GM21367 (cell line): ENCODE measurements at regions not wholly inside any gene's neighbourhood (a gene's known extent, or its start where the extent isn't known, plus 50 kb on each side); places are given as distances from the start of the nearest gene placed in this dataset.

Experiments
- ATAC-seq: cut with Tn5 transposase; IDR thresholded peaks from one replicate; pipeline ENCODE4 v1.9.1; 2021; ENCODE audit not compliant: unreplicated experiment

- ATAC-seq, result no peak
These were observed 196.6 kb downstream of the OTOR start for GRCh38 chr20:16944745-16945144.

- ATAC-seq, result no peak
These were observed 197.5 kb downstream of the OTOR start for GRCh38 chr20:16945619-16946018.

- ATAC-seq, result no peak
These were observed 197.9 kb downstream of the OTOR start for GRCh38 chr20:16946097-16946496.

DNA sequence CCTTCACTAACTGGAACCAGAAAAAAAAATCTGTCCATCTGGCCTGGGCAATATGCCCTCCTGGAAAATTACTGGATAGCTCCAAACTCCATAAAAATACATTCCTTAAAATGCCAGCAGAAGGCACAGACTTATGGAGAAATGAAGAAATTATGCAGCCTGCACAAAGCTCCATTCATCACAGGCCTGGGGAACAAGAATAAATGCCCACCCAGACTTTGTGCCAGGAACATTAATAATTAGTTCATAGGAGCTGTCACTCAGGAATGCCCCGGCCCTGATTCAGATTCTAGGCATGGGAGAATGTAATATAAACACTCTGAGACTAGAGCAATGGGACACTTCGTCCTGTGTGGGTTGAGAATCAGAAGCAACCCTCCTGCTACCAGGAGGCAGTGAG is 199.3 kb downstream of the OTOR start:
- no peak for ATAC-seq

DNA sequence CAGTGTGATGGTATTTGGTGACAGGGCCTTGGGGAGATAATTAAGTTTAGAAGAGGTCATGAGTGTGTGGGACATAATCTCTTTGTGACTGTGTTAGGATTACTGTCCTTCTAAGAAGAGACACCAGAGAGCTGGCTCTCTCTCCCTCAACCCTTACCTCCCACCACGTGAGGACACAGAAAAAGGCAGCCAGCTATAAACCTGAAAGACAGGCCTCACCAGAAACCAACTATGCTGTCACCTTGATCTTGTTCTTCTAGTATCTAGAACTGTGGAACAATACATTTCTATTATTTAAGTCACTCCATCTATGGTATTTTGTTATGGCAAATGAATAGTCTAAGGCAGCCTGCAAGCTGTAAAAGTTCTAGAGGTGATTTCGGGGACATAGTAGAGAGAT is 203.7 kb downstream of the OTOR start:
- ATAC-seq, result no peak

GRCh38 chr20:16952965-16953364 is 204.8 kb downstream of the OTOR start:
- no peak for ATAC-seq

- ATAC-seq, result no peak
These were observed 205.7 kb downstream of the OTOR start for GRCh38 chr20:16953858-16954257.

GRCh38 chr20:16955462-16955861 is 207.3 kb downstream of the OTOR start:
- no peak for ATAC-seq

DNA sequence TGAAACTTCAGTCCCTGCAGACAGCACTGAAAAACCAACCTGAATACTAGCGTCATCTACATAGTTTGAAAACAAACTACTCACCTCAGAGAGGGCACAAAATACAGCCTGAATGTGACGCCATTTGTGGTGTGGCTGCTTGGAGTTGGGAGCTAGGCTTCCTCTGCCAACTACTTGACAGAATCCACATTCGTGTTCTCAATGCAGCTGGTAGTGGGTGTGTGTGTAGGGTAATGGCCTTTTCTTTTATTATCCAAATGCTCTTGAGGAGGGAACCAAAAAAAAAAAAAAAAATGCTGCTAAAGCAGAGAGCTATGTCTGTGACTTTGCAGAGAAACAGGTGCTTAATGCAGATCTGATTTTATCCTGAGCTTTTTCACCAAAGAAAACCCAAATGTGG is 207.8 kb downstream of the OTOR start:
- ATAC-seq, result no peak

DNA sequence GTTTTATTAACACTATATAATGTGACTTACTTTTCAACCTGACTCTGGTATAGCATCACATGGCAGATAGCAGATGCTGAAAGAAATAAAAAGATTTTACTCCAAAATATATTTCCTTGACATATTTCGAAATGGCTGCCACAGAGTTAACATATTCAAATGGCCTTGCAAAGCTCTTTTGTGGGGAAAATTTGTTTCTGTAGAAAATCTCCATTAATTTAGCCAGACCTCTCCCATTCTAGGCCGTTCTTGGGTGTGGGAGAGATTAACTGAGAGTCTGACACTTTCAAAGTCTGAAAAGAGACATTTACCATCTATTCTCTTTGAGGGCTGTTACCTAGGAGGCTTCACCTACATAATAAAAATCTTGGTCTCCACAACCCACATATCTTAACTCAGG is 217.2 kb downstream of the OTOR start:
- ATAC-seq, result no peak

DNA sequence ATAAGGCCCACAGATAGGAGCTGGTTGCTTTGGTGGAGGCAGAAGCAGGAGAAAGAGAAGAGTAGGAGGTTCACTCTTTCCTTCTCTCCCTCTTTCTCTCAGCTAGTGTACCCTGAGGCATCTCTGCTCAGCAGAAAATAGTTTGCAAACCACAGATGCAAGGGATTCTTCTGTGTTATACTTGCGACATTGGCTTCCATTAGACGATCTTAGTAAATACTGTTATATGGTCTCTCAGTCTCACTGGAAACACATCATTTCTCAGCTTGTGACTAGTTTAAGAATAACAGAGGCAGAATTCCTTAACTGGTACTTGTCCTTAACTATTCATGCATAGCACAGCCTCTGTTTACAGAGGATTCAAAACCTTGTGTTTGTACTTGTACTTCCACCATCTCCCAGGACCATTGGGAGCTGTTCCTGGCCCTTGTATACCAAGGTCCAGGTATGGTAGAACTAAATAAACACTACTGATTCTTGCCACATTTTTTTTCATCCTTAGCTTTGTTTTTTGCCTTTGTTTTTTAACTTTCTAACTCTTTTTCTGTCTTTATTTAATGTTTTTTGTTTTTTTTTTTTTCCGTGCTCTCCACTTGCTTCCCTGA is 218.2 kb downstream of the OTOR start:
- no peak for ATAC-seq

DNA sequence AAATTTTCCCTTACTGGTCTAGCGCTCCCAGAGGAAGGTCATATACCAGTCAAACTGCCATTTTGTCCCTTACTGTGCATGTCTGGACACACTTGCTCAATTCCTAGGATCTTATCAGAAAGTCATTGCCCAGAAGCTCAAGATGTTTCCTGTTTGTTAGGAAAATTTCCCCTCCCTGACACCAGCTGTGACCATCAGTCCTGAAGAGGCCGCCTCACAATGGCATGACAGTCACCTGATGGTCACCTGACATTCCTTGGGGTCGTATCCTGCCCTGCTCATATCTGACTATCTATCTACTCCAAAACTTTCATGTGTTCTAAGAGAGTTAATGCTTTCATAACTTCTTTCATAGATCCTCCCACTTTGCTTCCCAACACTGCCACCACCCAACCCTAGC is 219.9 kb downstream of the OTOR start:
- no peak for ATAC-seq

GRCh38 chr20:16970776-16971175 is 222.6 kb downstream of the OTOR start:
- no peak for ATAC-seq

DNA sequence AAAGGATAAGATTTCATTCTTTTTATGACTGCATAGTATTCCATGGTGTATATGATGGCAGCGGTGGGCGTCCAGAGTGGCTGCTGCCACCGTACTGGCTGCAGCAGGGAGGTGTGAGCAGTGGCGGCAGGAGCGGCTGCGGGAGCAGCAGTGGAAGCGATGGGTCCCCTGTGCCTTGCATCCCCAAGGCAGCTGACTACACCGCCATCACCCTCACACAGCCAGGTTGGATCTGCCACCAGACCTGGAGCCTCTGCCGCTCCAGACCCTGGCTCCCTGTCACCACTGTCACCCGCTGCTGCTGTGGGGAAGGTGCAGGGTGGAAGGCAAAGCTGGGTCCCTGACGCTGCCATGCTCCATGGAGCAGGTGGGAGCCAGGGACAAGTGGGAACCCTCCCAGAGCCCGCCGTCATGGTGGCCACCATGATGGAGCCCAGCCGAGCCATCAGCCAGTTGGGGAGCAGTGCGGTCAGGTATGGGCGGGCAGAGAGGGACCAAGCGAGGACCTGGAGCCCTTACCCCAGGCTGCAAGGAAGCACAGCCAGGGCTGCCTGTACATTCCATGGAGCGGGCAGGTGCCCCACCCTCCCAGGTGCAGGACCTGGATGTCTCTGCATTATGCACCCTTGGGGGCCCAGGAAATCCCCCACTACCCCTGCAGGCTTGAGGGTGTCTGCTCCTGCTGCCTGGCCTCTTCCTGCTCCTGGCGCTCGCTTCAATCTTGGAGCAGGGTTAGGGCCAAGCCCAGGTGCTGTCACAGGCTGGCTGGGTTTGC is 226.1 kb downstream of the OTOR start:
- no peak for ATAC-seq

DNA sequence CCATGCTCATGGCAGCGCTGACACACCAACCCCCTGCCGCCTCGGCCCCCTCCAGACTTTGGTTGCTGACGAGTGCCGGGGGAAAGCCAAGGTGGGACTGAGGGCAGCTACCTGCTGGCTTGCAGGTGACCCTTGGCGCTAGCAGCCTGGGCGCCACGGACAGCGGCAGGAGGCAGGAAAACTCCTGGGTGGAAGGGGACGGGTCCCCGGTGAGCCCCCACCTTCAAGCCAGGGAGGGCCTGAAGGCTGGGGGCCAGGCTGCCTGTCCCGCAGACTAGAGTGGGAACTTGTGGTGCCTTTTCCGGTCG is 226.7 kb downstream of the OTOR start:
- no peak for ATAC-seq

- no peak for ATAC-seq
These were observed 227.5 kb downstream of the OTOR start for GRCh38 chr20:16975682-16976081.

DNA sequence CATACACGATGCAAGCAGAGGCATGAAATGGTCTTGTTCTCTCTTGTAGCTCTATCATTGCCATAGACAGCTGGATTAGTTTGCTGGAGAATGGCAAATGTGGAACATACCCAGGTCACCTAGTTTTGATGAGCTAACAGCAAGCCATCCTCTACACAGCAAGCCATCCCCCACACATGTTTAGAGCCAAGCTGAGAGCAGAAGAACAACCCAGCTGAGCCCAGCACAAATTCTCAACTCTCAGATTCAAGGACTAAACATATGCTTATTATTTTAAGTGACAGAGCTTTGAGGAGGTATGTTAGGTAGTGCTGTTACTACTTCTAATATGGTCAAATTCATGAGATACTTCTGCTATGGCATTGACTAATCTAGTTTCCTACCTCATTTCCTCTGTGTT is 230.3 kb downstream of the OTOR start:
- no peak for ATAC-seq

DNA sequence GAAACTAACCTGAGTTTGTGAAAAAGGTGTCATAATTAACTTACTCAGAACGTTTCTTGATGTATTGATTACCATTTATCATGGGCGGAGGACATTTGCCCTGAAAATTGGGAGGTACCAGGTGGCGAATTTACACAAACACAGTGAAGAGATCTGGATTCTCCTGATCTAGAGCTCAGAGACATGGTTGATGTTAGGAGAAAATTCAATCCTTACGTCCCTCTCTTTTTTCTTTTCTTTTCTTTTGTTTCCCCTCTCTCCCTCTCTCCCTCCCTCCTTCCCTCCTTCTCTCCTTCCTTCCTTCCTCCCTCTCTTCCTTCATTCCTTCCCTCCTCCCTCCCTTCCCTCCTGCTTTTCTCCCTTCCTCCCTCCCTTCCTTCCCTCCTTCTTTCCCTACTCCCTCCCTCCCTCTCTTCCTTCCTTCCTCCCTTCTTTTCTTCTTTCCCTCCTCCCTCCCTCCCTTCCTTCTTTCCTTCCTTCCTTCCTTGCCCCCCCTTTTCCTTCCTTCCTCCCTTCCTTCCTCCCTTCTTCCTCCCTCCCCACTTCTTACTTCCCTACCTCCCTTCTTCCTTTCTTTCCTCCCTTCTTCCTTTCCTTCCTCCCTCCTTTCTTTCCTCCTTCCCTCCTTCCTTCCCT is 234.1 kb downstream of the OTOR start:
- no peak for ATAC-seq

DNA sequence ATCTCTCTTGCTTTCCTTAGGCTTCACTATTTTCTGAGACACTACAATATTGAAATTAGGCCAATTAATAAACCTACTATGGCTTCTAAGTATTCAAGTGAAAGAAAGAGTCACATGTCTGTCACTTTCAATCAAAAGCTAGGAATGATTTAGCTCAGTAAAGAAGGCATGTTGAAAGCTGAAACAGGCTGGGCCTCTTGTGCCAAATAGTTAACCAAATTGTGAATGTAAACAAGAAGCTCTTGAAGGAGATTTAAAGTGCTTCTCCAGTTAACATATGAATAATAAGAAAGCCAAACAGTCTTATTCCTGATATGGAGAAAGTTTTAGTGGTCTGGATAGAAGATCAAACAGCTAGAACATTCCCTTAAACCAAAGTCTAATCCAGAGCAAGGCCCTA is 236.3 kb downstream of the OTOR start:
- ATAC-seq, result no peak

DNA sequence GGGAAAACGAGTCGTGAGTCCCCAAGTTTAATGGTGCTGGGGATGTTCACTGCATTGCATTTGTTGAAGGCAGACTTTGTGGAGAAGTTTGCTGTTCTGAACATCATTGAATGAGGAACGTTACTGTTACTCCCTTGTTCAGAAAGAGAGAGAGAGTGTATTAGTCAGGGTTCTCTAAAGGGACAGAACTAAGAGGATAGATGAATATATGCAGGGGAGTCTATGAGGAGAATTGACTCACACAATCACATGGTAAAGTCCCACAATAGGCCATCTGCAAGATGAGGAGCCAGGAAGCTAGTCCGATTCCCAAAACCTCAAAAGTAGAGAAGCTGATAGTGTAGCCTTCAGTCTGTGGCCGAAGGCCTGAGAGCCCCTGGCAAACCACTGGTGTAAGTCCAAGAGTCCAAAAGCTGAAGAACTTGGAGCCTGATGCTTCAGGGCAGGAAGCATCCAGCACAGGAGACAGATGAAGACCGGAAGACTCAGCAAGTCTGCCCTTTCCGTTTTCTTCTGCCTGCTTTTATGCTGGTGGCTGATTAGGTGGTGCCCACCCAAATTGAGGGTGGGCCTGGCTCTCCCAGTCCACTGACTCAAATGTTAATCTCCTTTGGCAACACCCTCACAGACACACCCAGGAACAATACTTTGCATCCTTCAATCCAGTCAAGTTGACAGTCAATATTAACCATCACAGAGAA is 223.5 kb upstream of the PCSK2 start:
- ATAC-seq, result no peak

GRCh38 chr20:17010181-17010580 is 216.7 kb upstream of the PCSK2 start:
- ATAC-seq, result no peak
